ENCODE measurements at regions not wholly inside any gene's neighbourhood (a gene's known extent, or its start where the extent isn't known, plus 50 kb on each side); places are given as distances from the start of the nearest gene placed in this dataset.
"Not testable (repeated sequence)": the region's sequence is repeated elsewhere in the genome, so short reads cannot be mapped to it uniquely, and the experiment has no call there.

- Histone ChIP-seq H3K27me3 (no peaks in the 10 kb centered on the region), H3K4me1 (ENCODE audit: insufficient read depth) (no peaks in the 10 kb centered on the region), H3K4me3 (no peak overlapping the region), H3K27ac (no peak overlapping the region), H3K9me3 (no peaks in the 10 kb centered on the region), H3K36me3 (no peaks in the 10 kb centered on the region)
- 55 to 57% (median 57%) methylated on average over 11 of the region's 11 CpGs for WGBS, 3 donors
- intact Hi-C loops (cut with DNase I): no loop called here
- peak in 4 of 5 donors; percentile 42 to 63 (median 45) for DNase-seq
- TF ChIP-seq POLR2A (IDR thresholded peaks at IDR 0.05) (no peak), CTCF (IDR thresholded peaks at IDR 0.05) (no peak), EP300 (IDR thresholded peaks at IDR 0.05) (no peak)
Observed at GRCh38 chr3:125684199-125684598, 88.9 kb upstream of the OSBPL11 start.

- H3K4me3 ChIP-seq; H3K27me3 ChIP-seq; H3K4me1 ChIP-seq (ENCODE audit: insufficient read depth); H3K36me3 ChIP-seq; H3K27ac ChIP-seq; intact Hi-C loops (cut with DNase I); H3K9me3 ChIP-seq; DNase-seq: not testable (repeated sequence)
- 60 to 83% (median 68%) methylated on average over 2 of the region's 2 CpGs for WGBS, 3 donors
Observed at GRCh38 chr3:125685741-125686140, 90.4 kb upstream of the OSBPL11 start.

- no peak overlapping the region for H3K27ac ChIP-seq
- H3K27me3 ChIP-seq: no peaks in the 10 kb centered on the region
- intact Hi-C loops (cut with DNase I): no loop called here
- no peak for DNase-seq
- no peaks in the 10 kb centered on the region for H3K36me3 ChIP-seq
- no peak overlapping the region for H3K4me3 ChIP-seq
- H3K9me3 ChIP-seq: no peaks in the 10 kb centered on the region
- no peak for TF ChIP-seq POLR2A (IDR thresholded peaks at IDR 0.05)
- WGBS, 3 donors: 90 to 92% (median 91%) methylated on average over 13 of the region's 13 CpGs
- H3K4me1 ChIP-seq (ENCODE audit: insufficient read depth): no peaks in the 10 kb centered on the region
Observed at GRCh38 chr3:125692361-125692760, 97.1 kb upstream of the OSBPL11 start.

- DNase-seq: no peak
- WGBS, 3 donors: 92 to 94% (median 94%) methylated on average over 10 of the region's 10 CpGs
- H3K4me1 ChIP-seq (ENCODE audit: insufficient read depth): no peaks in the 10 kb centered on the region
- TF ChIP-seq CTCF (IDR thresholded peaks at IDR 0.05): no peak
- no peak for TF ChIP-seq EP300 (IDR thresholded peaks at IDR 0.05)
- no peak for TF ChIP-seq POLR2A (IDR thresholded peaks at IDR 0.05)
- no peak overlapping the region for H3K27ac ChIP-seq
- no peak overlapping the region for H3K4me3 ChIP-seq
- no peaks in the 10 kb centered on the region for H3K9me3 ChIP-seq
- H3K27me3 ChIP-seq: no peaks in the 10 kb centered on the region
- H3K36me3 ChIP-seq: no peaks in the 10 kb centered on the region
- intact Hi-C loops (cut with DNase I): no loop called here
Observed at GRCh38 chr3:125693887-125694286, 98.6 kb upstream of the OSBPL11 start.

GRCh38 chr3:125694761-125695294 is 99.5 kb upstream of the OSBPL11 start:
- Histone ChIP-seq H3K4me3 (no peak overlapping the region), H3K27me3 (no peaks in the 10 kb centered on the region), H3K4me1 (ENCODE audit: insufficient read depth) (no peaks in the 10 kb centered on the region), H3K36me3 (no peaks in the 10 kb centered on the region), H3K27ac (no peak overlapping the region), H3K9me3 (no peaks in the 10 kb centered on the region)
- 80 to 84% (median 81%) methylated on average over 14 of the region's 14 CpGs for WGBS, 3 donors
- TF ChIP-seq EP300 (IDR thresholded peaks at IDR 0.05): no peak
- no peak for TF ChIP-seq CTCF (IDR thresholded peaks at IDR 0.05)
- no peak for TF ChIP-seq POLR2A (IDR thresholded peaks at IDR 0.05)
- intact Hi-C loops (cut with DNase I): no loop called here
- no peak for DNase-seq
